H1 (cell line): ENCODE measurements at regions not wholly inside any gene's neighbourhood (a gene's known extent, or its start where the extent isn't known, plus 50 kb on each side); places are given as distances from the start of the nearest gene placed in this dataset.

Source experiments
- CTCF ChIA-PET: fragments of 300-600 bp; sonication (Branson Sonifier 250); formaldehyde crosslinking; loops from one replicate; lab custom pipeline; 2021; ENCODE audit not compliant: partially characterized antibody; lab: Charles Lee
- POLR2A ChIA-PET: fragments of 300-600 bp; sonication (Branson Sonifier 250); formaldehyde crosslinking; loops from one replicate; lab custom pipeline; 2021; ENCODE audit warnings: inconsistent platforms; ENCODE audit not compliant: partially characterized antibody; lab: Charles Lee
- DNase-seq, 2 experiments: peaks; one replicate each; pipeline versions ENCODE4 v3.0.0 to v3.0.0-alpha.2; 2010 to 2022; ENCODE audit warnings: low spot score in 2 of 2, low read depth in 1 of 2, mixed read lengths in 1 of 2
- FAIRE-seq: peaks from 2 replicates; lab custom pipeline; 2011; peaks lifted over from hg19 to GRCh38; lab: Jason Lieb, UNC
- H2AFZ ChIP-seq: 2 replicates; pipeline ENCODE4 v1.8.1; 2012; ENCODE audit warnings: low read length, inconsistent platforms
- H2AK5ac ChIP-seq: 2 replicates; pipeline ENCODE4 v1.6.1; 2013; ENCODE audit warnings: low read depth, low read length
- H2BK120ac ChIP-seq: replicated peaks from 2 replicates; pipeline ENCODE3; 2013; ENCODE audit warnings: low read depth, low read length, inconsistent platforms
- H2BK12ac ChIP-seq: 2 replicates; pipeline ENCODE4 v1.6.1; 2013; ENCODE audit warnings: low read depth, low read length
- H2BK15ac ChIP-seq: 2 replicates; pipeline ENCODE4 v1.6.1; 2013; ENCODE audit warnings: low read length
- H2BK20ac ChIP-seq: 2 replicates; pipeline ENCODE4 v1.6.1; 2013; ENCODE audit warnings: low read length
- H2BK5ac ChIP-seq: 2 replicates; pipeline ENCODE4 v1.6.1; 2013; ENCODE audit warnings: low read depth, low read length
- H3K14ac ChIP-seq: 2 replicates; pipeline ENCODE4 v1.6.1; 2013; ENCODE audit warnings: inconsistent platforms; ENCODE audit not compliant: insufficient read length
- H3K18ac ChIP-seq: 2 replicates; pipeline ENCODE4 v1.6.1; 2013; ENCODE audit warnings: low read length; ENCODE audit errors: extremely low read depth
- H3K23ac ChIP-seq: 2 replicates; pipeline ENCODE4 v1.6.1; 2013; ENCODE audit warnings: inconsistent platforms; ENCODE audit not compliant: insufficient read length
- H3K23me2 ChIP-seq: 2 replicates; pipeline ENCODE4 v1.6.1; 2013; ENCODE audit warnings: low read depth, low read length
- H3K27ac ChIP-seq: 2 replicates; pipeline ENCODE4 v1.6.1; 2011; ENCODE audit warnings: low read depth, low read length, inconsistent platforms
- H3K27me3 ChIP-seq, 4 experiments: replicated peaks in 1 of 4; 1 replicate in 1 of 4; 2 replicates in 3 of 4; pipeline versions ENCODE4 v1.6.1 to v1.8.1; 2011 to 2013; ENCODE audit warnings: low read length in 3 of 4, mild to moderate bottlenecking in 3 of 4, inconsistent platforms in 2 of 4, mixed read lengths in 2 of 4, moderate library complexity in 1 of 4; ENCODE audit not compliant: control insufficient read depth in 3 of 4, insufficient read depth in 3 of 4; ENCODE audit errors: extremely low read depth in 1 of 4
- H3K36me3 ChIP-seq, 4 experiments: 2 replicates each; pipeline versions ENCODE4 v1.6.1 to v1.8.1; 2011 to 2013; ENCODE audit warnings: mild to moderate bottlenecking in 4 of 4, low read length in 3 of 4, moderate library complexity in 2 of 4, control low read depth in 1 of 4, inconsistent platforms in 1 of 4; ENCODE audit not compliant: insufficient read depth in 4 of 4, control insufficient read depth in 2 of 4
- H3K4ac ChIP-seq: replicated peaks from 2 replicates; pipeline ENCODE3; 2013; ENCODE audit warnings: low read length, low read depth, mixed read lengths, inconsistent platforms; ENCODE audit not compliant: insufficient read length
- H3K4me1 ChIP-seq, 4 experiments: replicated peaks in 1 of 4; 1 replicate in 1 of 4; 2 replicates in 3 of 4; pipeline versions ENCODE4 v1.6.1 to v1.8.1; 2011 to 2013; ENCODE audit warnings: low read length in 3 of 4, inconsistent platforms in 2 of 4, mixed read lengths in 1 of 4; ENCODE audit not compliant: insufficient read depth in 4 of 4, control insufficient read depth in 3 of 4
- H3K4me2 ChIP-seq, 2 experiments: 2 replicates each; pipeline versions ENCODE4 v1.6.1 to v1.8.1; 2011 to 2013; ENCODE audit warnings: low read depth in 2 of 2, low read length in 2 of 2, control low read depth in 1 of 2, inconsistent platforms in 1 of 2, mild to moderate bottlenecking in 1 of 2; ENCODE audit not compliant: insufficient read depth in 1 of 2
- H3K4me3 ChIP-seq, 4 experiments: fragments of 200-600, 300-600 bp in 1 of 4; sonication (generic), shearing (Covaris generic), sonication (Bioruptor Twin) in 1 of 4; 2 replicates each; pipeline versions ENCODE4 v1.5.1 to v1.8.1; 2011 to 2016; ENCODE audit warnings: low read length in 4 of 4, low read depth in 3 of 4, control low read depth in 2 of 4, inconsistent platforms in 2 of 4, mild to moderate bottlenecking in 2 of 4, mixed read lengths in 1 of 4, moderate library complexity in 1 of 4; ENCODE audit not compliant: insufficient read depth in 2 of 4; ENCODE audit errors: extremely low read depth in 1 of 4
- H3K56ac ChIP-seq: replicated peaks from 2 replicates; pipeline ENCODE3; 2013; ENCODE audit warnings: low read depth, mild to moderate bottlenecking, mixed read lengths, low read length, inconsistent platforms; ENCODE audit not compliant: insufficient read length
- H3K79me1 ChIP-seq: 2 replicates; pipeline ENCODE4 v1.6.1; 2013; ENCODE audit warnings: low read depth, low read length, control low read depth
- H3K79me2 ChIP-seq, 2 experiments: 2 replicates each; pipeline versions ENCODE4 v1.6.1 to v1.8.1; 2012 to 2013; ENCODE audit warnings: low read length in 2 of 2, mild to moderate bottlenecking in 2 of 2, inconsistent platforms in 1 of 2; ENCODE audit not compliant: insufficient read depth in 2 of 2, control insufficient read depth in 1 of 2
- H3K9ac ChIP-seq, 4 experiments: replicated peaks in 1 of 4; 1 replicate in 1 of 4; 2 replicates in 3 of 4; pipeline versions ENCODE4 v1.6.1 to v1.8.1; 2011 to 2013; ENCODE audit warnings: low read depth in 3 of 4, low read length in 3 of 4, control low read depth in 2 of 4, mild to moderate bottlenecking in 2 of 4, moderate library complexity in 2 of 4, inconsistent platforms in 1 of 4; ENCODE audit errors: extremely low read depth in 1 of 4
- H3K9me3 ChIP-seq, 2 experiments: 2 replicates each; pipeline versions ENCODE4 v1.6.1 to v1.8.1; 2012 to 2013; ENCODE audit warnings: mild to moderate bottlenecking in 2 of 2, moderate library complexity in 2 of 2, control low read depth in 1 of 2, inconsistent platforms in 1 of 2, low read depth in 1 of 2, low read length in 1 of 2, mixed read lengths in 1 of 2; ENCODE audit not compliant: insufficient read depth in 2 of 2
- H4K20me1 ChIP-seq, 2 experiments: replicated peaks in 1 of 2; 2 replicates each; pipeline versions ENCODE3 to v1.8.1; 2011 to 2013; ENCODE audit warnings: inconsistent platforms in 2 of 2, low read length in 2 of 2, mild to moderate bottlenecking in 1 of 2; ENCODE audit not compliant: insufficient read depth in 2 of 2, control insufficient read depth in 1 of 2
- H4K5ac ChIP-seq: 2 replicates; pipeline ENCODE4 v1.6.1; 2013; ENCODE audit warnings: low read length, low read depth, mixed read lengths, inconsistent platforms; ENCODE audit not compliant: insufficient read length
- H4K8ac ChIP-seq: 2 replicates; pipeline ENCODE4 v1.8.0; 2013; ENCODE audit warnings: mild to moderate bottlenecking, moderate library complexity, low read length, inconsistent platforms; ENCODE audit not compliant: insufficient read depth; ENCODE audit errors: extremely low read depth
- H4K91ac ChIP-seq: replicated peaks from 2 replicates; pipeline ENCODE3; 2013; ENCODE audit warnings: low read length, mixed read lengths, inconsistent platforms; ENCODE audit not compliant: insufficient read length
- TBP ChIP-seq: IDR thresholded peaks from 2 replicates; pipeline ENCODE4 v1.6.1; 2011; ENCODE audit warnings: low read depth, low read length, improper control_type of control experiment
- TCF12 ChIP-seq: IDR thresholded peaks from 2 replicates; pipeline ENCODE4 v1.6.1; 2011; ENCODE audit warnings: low read depth, mild to moderate bottlenecking, low read length
- WGBS, 2 experiments: shearing (Covaris generic) in 1 of 2; methylation state at CpG; one replicate each; pipeline versions ENCODE4 v1.1.6 to v1.1.7; 2013 to 2015; ENCODE audit warnings: low lambda C conversion rate in 2 of 2, mixed read lengths in 2 of 2, inconsistent platforms in 1 of 2, low coverage in 1 of 2, missing lambda C conversion rate in 1 of 2; ENCODE audit not compliant: insufficient replicate concordance in 2 of 2, insufficient coverage in 1 of 2, insufficient read length in 1 of 2; ENCODE audit errors: extremely low coverage in 1 of 2, missing lambda C conversion rate in 1 of 2; 5-methylcytosine and 5-hydroxymethylcytosine counted together

GRCh38 chr17:72255481-72255880 lies 134.7 kb downstream of the SOX9 start:
- Histone ChIP-seq H4K91ac (no peak overlapping the region), H2AK5ac (no peak overlapping the region), H4K5ac (no peak overlapping the region), H3K36me3 (no peaks in the 10 kb centered on the region; a peak in 1 of 8 replicates), H3K4me2 (no peak overlapping the region), H3K23ac (no peak overlapping the region), H3K27me3 (no peaks in the 10 kb centered on the region; a peak in 1 of 7 replicates), H3K4ac (no peak overlapping the region), H2BK15ac (no peak overlapping the region), H2AFZ (no peak overlapping the region), H3K23me2 (no peaks in the 10 kb centered on the region), H3K14ac (no peak overlapping the region), H3K4me3 (no peak overlapping the region), H2BK120ac (no peak overlapping the region), H2BK12ac (no peak overlapping the region), H3K9me3 (no peaks in the 10 kb centered on the region), H2BK5ac (no peak overlapping the region), H3K56ac (no peak overlapping the region), H4K20me1 (no peaks in the 10 kb centered on the region), H3K4me1 (peaks cover 0 to 4% (median 0%) of the 10 kb centered on the region in 4 experiments; a peak in 2 of 7 replicates), H3K9ac (no peak overlapping the region), H3K79me1 (no peaks in the 10 kb centered on the region), H4K8ac (no peak overlapping the region), H3K18ac (no peak overlapping the region), H3K79me2 (no peaks in the 10 kb centered on the region), H3K27ac (no peak overlapping the region), H2BK20ac (no peak overlapping the region)
- DNase-seq, result no peak
- WGBS, 2 experiments, result 90% methylated on average over 3 of the region's 3 CpGs; no CpG with 5 or more reads in 1 of the 2 experiments
- POLR2A ChIA-PET, result no interaction called here
- no peak for TF ChIP-seq TCF12
- no peak for TF ChIP-seq TBP
- CTCF ChIA-PET, result no interaction called here
- FAIRE-seq, result no peak
